ENCODE measurements at regions not wholly inside any gene's neighbourhood (a gene's known extent, or its start where the extent isn't known, plus 50 kb on each side); places are given as distances from the start of the nearest gene placed in this dataset.

- DNase-seq (no peak), ATAC-seq (no peak)
- no peaks in the 10 kb centered on the region for H4K20me1 ChIP-seq (ENCODE audit: low read length)
- CTCF ChIA-PET = no interaction called here
- H3K9ac ChIP-seq (ENCODE audit: low read length) = no peak overlapping the region
- no TSS peak for BruUV-seq (replicated peaks)
- no peaks in the 10 kb centered on the region for H3K9me2 ChIP-seq (replicated peaks; ENCODE audit: low read length)
- H3K27ac ChIP-seq (ENCODE audit: low read length) = no peak overlapping the region
- no peak overlapping the region for H2AFZ ChIP-seq (ENCODE audit: low read length)
- H3K4me2 ChIP-seq (ENCODE audit: low read length) = no peak overlapping the region
- H3K27me3 ChIP-seq (ENCODE audit: low read length) = no peaks in the 10 kb centered on the region
- no peaks in the 10 kb centered on the region for H3K79me2 ChIP-seq (ENCODE audit: low read length)
- TF ChIP-seq EZH2phosphoT487 (IDR thresholded peaks at IDR 0.05; ENCODE audit: borderline replicate concordance, low read length) (no peak), CTCF (conservative IDR thresholded peaks at IDR 0.05; ENCODE audit: low read depth, low read length) (no peak), EZH2 (IDR thresholded peaks at IDR 0.05; ENCODE audit: low read length, unreplicated experiment) (no peak)
- POLR2A ChIA-PET (ENCODE audit: unreplicated experiment) = no interaction called here
- no peaks in the 10 kb centered on the region for H3K9me3 ChIP-seq (ENCODE audit: low read length)
- H3F3A ChIP-seq (ENCODE audit: low read length, unreplicated experiment) = no peaks in the 10 kb centered on the region
- no peak overlapping the region for H3K4me3 ChIP-seq (ENCODE audit: low read length)
- no peaks in the 10 kb centered on the region for H3K36me3 ChIP-seq (ENCODE audit: low read depth, low read length)
- intact Hi-C loops (cut with micrococcal nuclease) = no loop called here
- peaks cover 5% of the 10 kb centered on the region for H3K4me1 ChIP-seq (ENCODE audit: insufficient read depth, low read length)
These were observed 178.8 kb downstream of the ETS2 start for GRCh38 chr21:38984568-38984967.

- no peak overlapping the region for H3K4me2 ChIP-seq (ENCODE audit: low read length)
- no peak for ATAC-seq
- no peak overlapping the region for H3K4me3 ChIP-seq (ENCODE audit: low read length)
- H3K4me1 ChIP-seq (ENCODE audit: insufficient read depth, low read length) = peaks cover 5% of the 10 kb centered on the region; the same call in 1 of the 2 replicates
- H4K20me1 ChIP-seq (ENCODE audit: low read length) = no peaks in the 10 kb centered on the region
- intact Hi-C loops (cut with micrococcal nuclease) = no loop called here
- ChIA-PET POLR2A (ENCODE audit: unreplicated experiment) (no interaction called here), CTCF (no interaction called here)
- H3K9me2 ChIP-seq (replicated peaks; ENCODE audit: low read length) = no peaks in the 10 kb centered on the region
- BruUV-seq (replicated peaks) = no TSS peak
- H2AFZ ChIP-seq (ENCODE audit: low read length) = no peak overlapping the region
- no peaks in the 10 kb centered on the region for H3F3A ChIP-seq (ENCODE audit: low read length, unreplicated experiment)
- no peak overlapping the region for H3K27ac ChIP-seq (ENCODE audit: low read length)
- TF ChIP-seq CTCF (conservative IDR thresholded peaks at IDR 0.05; ENCODE audit: low read depth, low read length) (no peak), EZH2phosphoT487 (IDR thresholded peaks at IDR 0.05; ENCODE audit: borderline replicate concordance, low read length) (no peak), EZH2 (IDR thresholded peaks at IDR 0.05; ENCODE audit: low read length, unreplicated experiment) (no peak)
- no peak for DNase-seq
- no peaks in the 10 kb centered on the region for H3K9me3 ChIP-seq (ENCODE audit: low read length)
- H3K9ac ChIP-seq (ENCODE audit: low read length) = no peak overlapping the region
- H3K36me3 ChIP-seq (ENCODE audit: low read depth, low read length) = no peaks in the 10 kb centered on the region
- H3K79me2 ChIP-seq (ENCODE audit: low read length) = no peaks in the 10 kb centered on the region
- no peaks in the 10 kb centered on the region for H3K27me3 ChIP-seq (ENCODE audit: low read length)
These were observed 177.8 kb downstream of the ETS2 start for GRCh38 chr21:38983560-38983959.

GRCh38 chr21:38982804-38983203, 177.1 kb downstream of the ETS2 start:
- Histone ChIP-seq H3K27ac (ENCODE audit: low read length) (no peak overlapping the region), H3K27me3 (ENCODE audit: low read length) (no peaks in the 10 kb centered on the region), H3K4me3 (ENCODE audit: low read length) (no peak overlapping the region), H4K20me1 (ENCODE audit: low read length) (no peaks in the 10 kb centered on the region), H3K9me3 (ENCODE audit: low read length) (no peaks in the 10 kb centered on the region), H3K9ac (ENCODE audit: low read length) (no peak overlapping the region), H3K4me1 (ENCODE audit: insufficient read depth, low read length) (peaks cover 5% of the 10 kb centered on the region; the same call in 1 of the 2 replicates), H3F3A (ENCODE audit: low read length, unreplicated experiment) (no peaks in the 10 kb centered on the region), H3K9me2 (replicated peaks; ENCODE audit: low read length) (no peaks in the 10 kb centered on the region), H3K79me2 (ENCODE audit: low read length) (no peaks in the 10 kb centered on the region), H3K4me2 (ENCODE audit: low read length) (no peak overlapping the region), H2AFZ (ENCODE audit: low read length) (no peak overlapping the region), H3K36me3 (ENCODE audit: low read depth, low read length) (no peaks in the 10 kb centered on the region)
- ATAC-seq (no peak), DNase-seq (no peak)
- intact Hi-C loops (cut with micrococcal nuclease) = no loop called here
- no TSS peak for BruUV-seq (replicated peaks)
- ChIA-PET CTCF (no interaction called here), POLR2A (ENCODE audit: unreplicated experiment) (no interaction called here)
- TF ChIP-seq EZH2 (IDR thresholded peaks at IDR 0.05; ENCODE audit: low read length, unreplicated experiment) (no peak), CTCF (conservative IDR thresholded peaks at IDR 0.05; ENCODE audit: low read depth, low read length) (no peak), EZH2phosphoT487 (IDR thresholded peaks at IDR 0.05; ENCODE audit: borderline replicate concordance, low read length) (no peak)
